ENCODE measurements at regions not wholly inside any gene's neighbourhood (a gene's known extent, or its start where the extent isn't known, plus 50 kb on each side); places are given as distances from the start of the nearest gene placed in this dataset.

- ChIA-PET RAD21 (ENCODE audit: low non-redundant PET in 1 of 2, low total read pairs in 2 of 2, uncharacterized antibody in 2 of 2, unreplicated experiment in 2 of 2) (no interaction called here), CTCF (no interaction called here), POLR2A (no interaction called here)
- Histone ChIP-seq H3K36me3 (ENCODE audit: control insufficient read depth in 1 of 2, insufficient read depth in 2 of 2, low read length in 2 of 2) (no peaks in the 10 kb centered on the region), H3K27me3 (ENCODE audit: insufficient read depth, low read length) (no peaks in the 10 kb centered on the region), H3K4me3 (replicated peaks in 1 of 2; ENCODE audit: low read depth in 1 of 2, low read length in 2 of 2) (no peak overlapping the region), H3K79me2 (ENCODE audit: insufficient read depth, low read length) (no peaks in the 10 kb centered on the region), H2AFZ (ENCODE audit: low read depth, low read length, poor library complexity, severe bottlenecking) (peak overlapping the region; percentile 26), H3K9me3 (ENCODE audit: control insufficient read depth in 1 of 2, insufficient read depth in 1 of 2, low read depth in 1 of 2, low read length in 2 of 2) (no peaks in the 10 kb centered on the region), H3K9me2 (ENCODE audit: insufficient read depth) (no peaks in the 10 kb centered on the region), H3K27ac (ENCODE audit: low read depth, low read length) (no peak overlapping the region), H3K4me1 (ENCODE audit: control insufficient read depth in 1 of 2, insufficient read depth in 2 of 2, low read length in 2 of 2) (no peaks in the 10 kb centered on the region), H3K9ac (ENCODE audit: low read length) (no peak overlapping the region), H3K4me2 (ENCODE audit: low read length) (no peak overlapping the region), H4K20me1 (ENCODE audit: insufficient read depth) (no peaks in the 10 kb centered on the region)
- no TSS peak for BruUV-seq (replicated peaks)
- DNase-seq (ENCODE audit: low read depth, low spot score) (no peak), ATAC-seq (no peak)
- intact Hi-C loops (cut with micrococcal nuclease): no loop called here
- no peak for TF ChIP-seq YY1 (IDR thresholded peaks at IDR 0.05; ENCODE audit: extremely low read depth, insufficient replicate concordance, low read depth, low read length)
- no peak for TF ChIP-seq SRF (IDR thresholded peaks at IDR 0.05; ENCODE audit: low read depth)
- TF ChIP-seq POLR2A (IDR thresholded peaks at IDR 0.05; ENCODE audit: borderline replicate concordance, extremely low read depth, insufficient read depth, insufficient read length): no peak
- no peak for TF ChIP-seq MAX (IDR thresholded peaks at IDR 0.05)
- TF ChIP-seq REST (IDR thresholded peaks at IDR 0.05; ENCODE audit: low read depth): no peak
- no peak for TF ChIP-seq EZH2phosphoT487 (IDR thresholded peaks at IDR 0.05; ENCODE audit: borderline replicate concordance)
- no peak for TF ChIP-seq POLR2AphosphoS5 (IDR thresholded peaks at IDR 0.05; ENCODE audit: low read depth, low read length)
- TF ChIP-seq RAD21 (IDR thresholded peaks at IDR 0.05; ENCODE audit: low read depth): no peak
- no peak for TF ChIP-seq SIN3A (IDR thresholded peaks at IDR 0.05; ENCODE audit: low read depth)
- no peak for TF ChIP-seq ELF1 (IDR thresholded peaks at IDR 0.05; ENCODE audit: borderline replicate concordance, low read depth)
- no peak for TF ChIP-seq JUND (IDR thresholded peaks at IDR 0.05)
- TF ChIP-seq TCF7L2 (IDR thresholded peaks at IDR 0.05; ENCODE audit: borderline replicate concordance, extremely low read depth, insufficient read depth, insufficient read length): no peak
- no peak for TF ChIP-seq CEBPB (IDR thresholded peaks at IDR 0.05; ENCODE audit: low read depth)
These were observed 653.1 kb upstream of the KLF4 start for GRCh38 chr9:108142504-108143201.

Data from HCT116 (cell line).